Progenitor cell of endocrine pancreas (in vitro differentiated cells): ENCODE measurements at regions not wholly inside any gene's neighbourhood (a gene's known extent, or its start where the extent isn't known, plus 50 kb on each side); places are given as distances from the start of the nearest gene placed in this dataset.

Experiments used
- DNase-seq: peaks from one replicate; pipeline ENCODE4 v3.0.0; 2021; ENCODE audit warnings: low spot score; ENCODE audit not compliant: unreplicated experiment
- H3K27ac Mint-ChIP-seq: 2 replicates; pipeline ENCODE4 v1.8.0; 2021; ENCODE audit warnings: mild to moderate bottlenecking, moderate library complexity, mixed read lengths
- H3K27me3 Mint-ChIP-seq: 2 replicates; pipeline ENCODE4 v1.8.0; 2021; ENCODE audit warnings: mixed read lengths
- H3K36me3 Mint-ChIP-seq: 2 replicates; pipeline ENCODE4 v1.8.0; 2022; ENCODE audit warnings: mixed read lengths; ENCODE audit not compliant: insufficient read depth
- H3K4me1 Mint-ChIP-seq: 2 replicates; pipeline ENCODE4 v1.8.0; 2021; ENCODE audit warnings: low read depth, mixed read lengths
- H3K4me3 Mint-ChIP-seq: 2 replicates; pipeline ENCODE4 v1.8.0; 2021; ENCODE audit warnings: low read depth, mild to moderate bottlenecking, moderate library complexity, mixed read lengths
- H3K9me3 Mint-ChIP-seq: 2 replicates; pipeline ENCODE4 v1.8.0; 2021; ENCODE audit warnings: low read depth, mixed read lengths
- TF ChIP-seq, protein P1 (sequence below): fragments of 200-600 bp; sonication (generic); IDR thresholded peaks from one replicate; pipeline ENCODE4 v1.5.0; 2021; ENCODE audit warnings: antibody characterized with exemption, mild to moderate bottlenecking; ENCODE audit not compliant: unreplicated experiment

GRCh38 chr2:30339071-30339470 lies 107.7 kb downstream of the LBH start:
- Mint-ChIP-seq H3K27ac (no peak overlapping the region), H3K4me3 (no peak overlapping the region), H3K27me3 (peaks cover under 1% of the 10 kb centered on the region), H3K9me3 (peaks cover 15% of the 10 kb centered on the region), H3K36me3 (no peaks in the 10 kb centered on the region), H3K4me1 (peaks cover 19% of the 10 kb centered on the region)
- DNase-seq = no peak
- TF ChIP-seq, protein P1, sequence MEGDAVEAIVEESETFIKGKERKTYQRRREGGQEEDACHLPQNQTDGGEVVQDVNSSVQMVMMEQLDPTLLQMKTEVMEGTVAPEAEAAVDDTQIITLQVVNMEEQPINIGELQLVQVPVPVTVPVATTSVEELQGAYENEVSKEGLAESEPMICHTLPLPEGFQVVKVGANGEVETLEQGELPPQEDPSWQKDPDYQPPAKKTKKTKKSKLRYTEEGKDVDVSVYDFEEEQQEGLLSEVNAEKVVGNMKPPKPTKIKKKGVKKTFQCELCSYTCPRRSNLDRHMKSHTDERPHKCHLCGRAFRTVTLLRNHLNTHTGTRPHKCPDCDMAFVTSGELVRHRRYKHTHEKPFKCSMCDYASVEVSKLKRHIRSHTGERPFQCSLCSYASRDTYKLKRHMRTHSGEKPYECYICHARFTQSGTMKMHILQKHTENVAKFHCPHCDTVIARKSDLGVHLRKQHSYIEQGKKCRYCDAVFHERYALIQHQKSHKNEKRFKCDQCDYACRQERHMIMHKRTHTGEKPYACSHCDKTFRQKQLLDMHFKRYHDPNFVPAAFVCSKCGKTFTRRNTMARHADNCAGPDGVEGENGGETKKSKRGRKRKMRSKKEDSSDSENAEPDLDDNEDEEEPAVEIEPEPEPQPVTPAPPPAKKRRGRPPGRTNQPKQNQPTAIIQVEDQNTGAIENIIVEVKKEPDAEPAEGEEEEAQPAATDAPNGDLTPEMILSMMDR = no peak

GRCh38 chr2:30341500-30342267 lies 105.4 kb upstream of the LCLAT1 start:
- H3K36me3 Mint-ChIP-seq = no peaks in the 10 kb centered on the region

GRCh38 chr2:30346471-30347169 lies 100.4 kb upstream of the LCLAT1 start:
- H3K9me3 Mint-ChIP-seq = peaks cover 15% of the 10 kb centered on the region
- no peak overlapping the region for H3K4me3 Mint-ChIP-seq
- peaks cover 7% of the 10 kb centered on the region for H3K27me3 Mint-ChIP-seq
- H3K4me1 Mint-ChIP-seq = no peaks in the 10 kb centered on the region
- no peak for DNase-seq
- TF ChIP-seq, protein P1 = no peak
- no peak overlapping the region for H3K27ac Mint-ChIP-seq
- no peaks in the 10 kb centered on the region for H3K36me3 Mint-ChIP-seq

More at GRCh38 chr2:30341500-30342267, 105.4 kb upstream of the LCLAT1 start:
- Mint-ChIP-seq H3K4me3 (no peak overlapping the region), H3K4me1 (no peaks in the 10 kb centered on the region), H3K27me3 (no peaks in the 10 kb centered on the region), H3K27ac (no peak overlapping the region), H3K9me3 (peaks cover 15% of the 10 kb centered on the region)
- TF ChIP-seq, protein P1 = no peak
- DNase-seq = no peak

DNA sequence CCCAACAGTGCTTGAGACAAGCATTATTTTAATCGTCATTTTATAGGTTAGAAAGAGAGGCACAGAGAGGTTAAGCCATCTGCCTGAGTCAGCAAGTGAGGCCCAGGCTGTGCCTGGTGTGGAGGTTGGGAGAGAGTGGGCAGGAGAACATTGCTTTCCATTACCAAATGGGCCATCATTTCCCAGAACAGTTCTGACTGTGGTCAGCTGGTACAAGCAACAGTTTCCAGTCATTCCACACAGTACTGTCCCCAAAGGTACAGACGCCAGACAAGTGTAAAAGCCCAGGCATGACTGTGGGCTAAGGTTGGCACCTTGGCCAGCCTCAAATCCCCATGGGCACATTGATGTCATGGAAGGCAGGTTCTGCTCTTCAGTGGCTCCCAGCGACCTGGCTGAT lies 98.2 kb upstream of the LCLAT1 start:
- no peak for DNase-seq
- no peaks in the 10 kb centered on the region for H3K36me3 Mint-ChIP-seq
- H3K4me3 Mint-ChIP-seq = no peak overlapping the region
- TF ChIP-seq, protein P1 = no peak
- peaks cover 7% of the 10 kb centered on the region for H3K27me3 Mint-ChIP-seq
- no peaks in the 10 kb centered on the region for H3K4me1 Mint-ChIP-seq
- H3K9me3 Mint-ChIP-seq = peaks cover under 1% of the 10 kb centered on the region
- H3K27ac Mint-ChIP-seq = no peak overlapping the region

DNA sequence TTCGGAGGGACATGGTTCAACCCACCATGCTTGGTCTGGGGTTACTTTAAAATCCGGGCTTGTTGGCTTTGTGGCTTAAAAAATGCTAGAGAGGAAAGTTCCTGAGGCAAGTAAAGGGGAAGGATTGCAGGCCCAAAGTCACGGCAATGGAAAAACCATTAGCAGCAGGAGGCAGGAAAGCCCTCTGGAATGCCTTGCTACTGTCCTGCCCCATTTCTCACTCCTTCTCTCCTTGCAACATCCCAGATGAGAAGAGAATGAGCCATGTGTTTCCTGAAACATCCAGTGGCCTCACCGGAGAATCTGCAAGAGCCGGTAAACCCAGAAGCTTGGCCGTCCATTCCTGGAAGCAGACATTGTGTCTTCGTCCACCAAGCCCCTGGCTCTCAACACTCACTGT lies 97.4 kb upstream of the LCLAT1 start:
- no peak for DNase-seq
- no peak overlapping the region for H3K4me3 Mint-ChIP-seq
- peaks cover 7% of the 10 kb centered on the region for H3K27me3 Mint-ChIP-seq
- H3K36me3 Mint-ChIP-seq = no peaks in the 10 kb centered on the region
- TF ChIP-seq, protein P1 = no peak
- no peaks in the 10 kb centered on the region for H3K9me3 Mint-ChIP-seq
- no peaks in the 10 kb centered on the region for H3K4me1 Mint-ChIP-seq
- H3K27ac Mint-ChIP-seq = no peak overlapping the region
